Hepatocyte (in vitro differentiated cells): ENCODE measurements at regions not wholly inside any gene's neighbourhood (a gene's known extent, or its start where the extent isn't known, plus 50 kb on each side); places are given as distances from the start of the nearest gene placed in this dataset.

Experiments
- DNase-seq: peaks from one replicate; pipeline ENCODE4 v3.0.0-alpha.2; 2016; ENCODE audit warnings: low spot score
- H2AFZ ChIP-seq: fragments of 200-600 bp; sonication (generic); 2 replicates; pipeline ENCODE4 v1.6.0; 2016; ENCODE audit warnings: antibody characterized with exemption, mild to moderate bottlenecking
- H3K27ac ChIP-seq: fragments of 200-600 bp; sonication (generic); 2 replicates; pipeline ENCODE4 v1.5.1; 2016; ENCODE audit warnings: mild to moderate bottlenecking
- H3K27me3 ChIP-seq: fragments of 200-600 bp; sonication (generic); 2 replicates; pipeline ENCODE4 v1.6.1; 2016
- H3K36me3 ChIP-seq: fragments of 200-600 bp; sonication (generic); replicated peaks from 2 replicates; pipeline ENCODE4 v1.5.1; 2016; ENCODE audit warnings: low read depth; ENCODE audit not compliant: insufficient read depth
- H3K4me1 ChIP-seq: fragments of 200-600 bp; sonication (generic); 2 replicates; pipeline ENCODE4 v1.5.1; 2016; ENCODE audit warnings: mild to moderate bottlenecking, moderate library complexity; ENCODE audit not compliant: insufficient read depth
- H3K4me2 ChIP-seq: fragments of 200-600 bp; sonication (generic); 2 replicates; pipeline ENCODE4 v1.6.0; 2016
- H3K4me3 ChIP-seq: fragments of 200-600 bp; sonication (generic); 2 replicates; pipeline ENCODE4 v1.5.1; 2016; ENCODE audit warnings: mild to moderate bottlenecking
- H3K79me2 ChIP-seq: fragments of 200-600 bp; sonication (generic); 2 replicates; pipeline ENCODE4 v1.6.0; 2017; ENCODE audit warnings: mild to moderate bottlenecking
- H3K9me2 ChIP-seq: fragments of 200-600 bp; sonication (generic); replicated peaks from 2 replicates; pipeline ENCODE4 v1.6.0; 2017; ENCODE audit warnings: mild to moderate bottlenecking; ENCODE audit not compliant: insufficient read depth
- H3K9me3 ChIP-seq: fragments of 200-600 bp; sonication (generic); 2 replicates; pipeline ENCODE4 v1.5.1; 2016; ENCODE audit warnings: low read depth, mild to moderate bottlenecking
- H4K20me1 ChIP-seq: fragments of 200-600 bp; sonication (generic); 2 replicates; pipeline ENCODE4 v1.6.0; 2016; ENCODE audit warnings: mild to moderate bottlenecking; ENCODE audit not compliant: insufficient read depth, poor library complexity, severe bottlenecking
- CTCF ChIP-seq: fragments of 200-600 bp; sonication (generic); IDR thresholded peaks from 2 replicates; pipeline ENCODE4 v1.5.1; 2016; ENCODE audit warnings: antibody characterized with exemption, mild to moderate bottlenecking; ENCODE audit not compliant: poor library complexity
- EZH2 ChIP-seq: fragments of 200-600 bp; sonication (generic); IDR thresholded peaks from 2 replicates; pipeline ENCODE4 v1.6.1; 2016; ENCODE audit warnings: antibody characterized with exemption, mild to moderate bottlenecking, borderline replicate concordance
- EZH2phosphoT487 ChIP-seq: fragments of 200-600 bp; sonication (generic); IDR thresholded peaks from one replicate; pipeline ENCODE4 v1.6.1; 2018; ENCODE audit warnings: antibody characterized with exemption, mild to moderate bottlenecking, low read depth, moderate library complexity; ENCODE audit not compliant: unreplicated experiment, severe bottlenecking
- WGBS: methylation state at CpG from one replicate; pipeline ENCODE4 v1.1.6; 2016; ENCODE audit warnings: low lambda C conversion rate; ENCODE audit errors: missing lambda C conversion rate; 5-methylcytosine and 5-hydroxymethylcytosine counted together

GRCh38 chr3:74048699-74049098 is 424.0 kb upstream of the PDZRN3 start:
- no peaks in the 10 kb centered on the region for H4K20me1 ChIP-seq
- H3K4me3 ChIP-seq, result no peak overlapping the region
- H3K36me3 ChIP-seq, result no peaks in the 10 kb centered on the region
- no peak overlapping the region for H2AFZ ChIP-seq
- no peak for DNase-seq
- H3K27me3 ChIP-seq, result no peaks in the 10 kb centered on the region
- H3K9me2 ChIP-seq, result no peaks in the 10 kb centered on the region
- H3K27ac ChIP-seq, result peak overlapping the region; percentile 38
- H3K4me2 ChIP-seq, result no peak overlapping the region
- no peaks in the 10 kb centered on the region for H3K79me2 ChIP-seq
- no peaks in the 10 kb centered on the region for H3K9me3 ChIP-seq
- peaks cover 6% of the 10 kb centered on the region for H3K4me1 ChIP-seq
- TF ChIP-seq EZH2phosphoT487 (no peak), CTCF (no peak), EZH2 (no peak)

- Histone ChIP-seq H3K27ac (no peak overlapping the region), H4K20me1 (no peaks in the 10 kb centered on the region), H3K79me2 (no peaks in the 10 kb centered on the region), H3K9me2 (no peaks in the 10 kb centered on the region), H3K4me1 (peaks cover 6% of the 10 kb centered on the region), H3K36me3 (no peaks in the 10 kb centered on the region), H2AFZ (no peak overlapping the region), H3K27me3 (no peaks in the 10 kb centered on the region), H3K4me3 (no peak overlapping the region), H3K4me2 (no peak overlapping the region), H3K9me3 (no peaks in the 10 kb centered on the region)
- no peak for DNase-seq
- WGBS, result 86% methylated on average over 2 of the region's 2 CpGs
- TF ChIP-seq EZH2phosphoT487, result no peak
- no peak for TF ChIP-seq CTCF
- no peak for TF ChIP-seq EZH2
These were observed 420.3 kb upstream of the PDZRN3 start for GRCh38 chr3:74045000-74045399.

GRCh38 chr3:74041068-74041675 is 416.4 kb upstream of the PDZRN3 start:
- Histone ChIP-seq H3K27me3 (no peaks in the 10 kb centered on the region), H2AFZ (no peak overlapping the region), H3K4me3 (no peak overlapping the region), H3K4me2 (no peak overlapping the region), H3K79me2 (no peaks in the 10 kb centered on the region), H3K4me1 (no peaks in the 10 kb centered on the region), H4K20me1 (no peaks in the 10 kb centered on the region), H3K36me3 (no peaks in the 10 kb centered on the region), H3K27ac (no peak overlapping the region), H3K9me2 (no peaks in the 10 kb centered on the region), H3K9me3 (no peaks in the 10 kb centered on the region)
- DNase-seq, result no peak
- WGBS, result 69% methylated on average over 6 of the region's 6 CpGs
- TF ChIP-seq CTCF, result no peak
- TF ChIP-seq EZH2, result no peak
- TF ChIP-seq EZH2phosphoT487, result no peak

GRCh38 chr3:74039105-74039504 is 414.4 kb upstream of the PDZRN3 start:
- Histone ChIP-seq H3K36me3 (no peaks in the 10 kb centered on the region), H3K27me3 (no peaks in the 10 kb centered on the region), H3K4me1 (no peaks in the 10 kb centered on the region), H3K9me2 (no peaks in the 10 kb centered on the region), H4K20me1 (no peaks in the 10 kb centered on the region), H2AFZ (no peak overlapping the region), H3K79me2 (no peaks in the 10 kb centered on the region), H3K9me3 (no peaks in the 10 kb centered on the region), H3K27ac (no peak overlapping the region), H3K4me3 (no peak overlapping the region), H3K4me2 (no peak overlapping the region)
- TF ChIP-seq CTCF (no peak), EZH2 (no peak), EZH2phosphoT487 (no peak)
- WGBS, result 57% methylated on average over 1 of the region's 1 CpG
- no peak for DNase-seq
